H9 (cell line): ENCODE measurements at regions not wholly inside any gene's neighbourhood (a gene's known extent, or its start where the extent isn't known, plus 50 kb on each side); places are given as distances from the start of the nearest gene placed in this dataset.

Experiments
- DNase-seq: peaks from one replicate; pipeline ENCODE4 v3.0.0-alpha.2; 2017
- H2AFZ ChIP-seq: one replicate; pipeline ENCODE4 v1.6.1; 2013; ENCODE audit warnings: mild to moderate bottlenecking, low read length, control low read depth, moderate library complexity
- H2AK5ac ChIP-seq: 2 replicates; pipeline ENCODE4 v1.6.1; 2013; ENCODE audit warnings: low read length, control low read depth, mixed read lengths; ENCODE audit not compliant: insufficient read length
- H2BK120ac ChIP-seq: one replicate; pipeline ENCODE4 v1.6.1; 2013; ENCODE audit warnings: low read depth, mild to moderate bottlenecking, low read length, control low read depth, inconsistent platforms; ENCODE audit not compliant: poor library complexity, severe bottlenecking
- H2BK12ac ChIP-seq: 2 replicates; pipeline ENCODE4 v1.6.1; 2013; ENCODE audit warnings: low read length, control low read depth, mixed read lengths, low read depth; ENCODE audit not compliant: insufficient read length
- H2BK15ac ChIP-seq: 2 replicates; pipeline ENCODE4 v1.6.1; 2013; ENCODE audit warnings: low read depth, low read length, control low read depth
- H2BK20ac ChIP-seq: one replicate; pipeline ENCODE4 v1.6.1; 2013; ENCODE audit warnings: low read depth, mild to moderate bottlenecking, low read length, control low read depth, inconsistent platforms; ENCODE audit not compliant: poor library complexity, severe bottlenecking
- H2BK5ac ChIP-seq: 2 replicates; pipeline ENCODE4 v1.6.1; 2013; ENCODE audit warnings: low read length, control low read depth, mixed read lengths; ENCODE audit not compliant: insufficient read length
- H3K14ac ChIP-seq: 2 replicates; pipeline ENCODE4 v1.6.1; 2013; ENCODE audit warnings: low read length, control low read depth; ENCODE audit not compliant: insufficient read depth
- H3K18ac ChIP-seq: 2 replicates; pipeline ENCODE4 v1.6.1; 2013; ENCODE audit warnings: low read depth, mild to moderate bottlenecking, mixed read lengths, low read length, control low read depth; ENCODE audit not compliant: insufficient read length
- H3K23ac ChIP-seq: 2 replicates; pipeline ENCODE4 v1.6.1; 2013; ENCODE audit warnings: low read length, control low read depth, mixed read lengths, low read depth; ENCODE audit not compliant: insufficient read length
- H3K23me2 ChIP-seq: 2 replicates; pipeline ENCODE4 v1.6.1; 2013; ENCODE audit warnings: low read depth, mild to moderate bottlenecking, mixed read lengths, low read length, control low read depth; ENCODE audit not compliant: insufficient read length, poor library complexity, severe bottlenecking
- H3K27ac ChIP-seq: 2 replicates; pipeline ENCODE4 v1.5.1; 2013; ENCODE audit warnings: low read length, control low read depth, mixed read lengths, low read depth; ENCODE audit not compliant: insufficient read length
- H3K27me3 ChIP-seq: 2 replicates; pipeline ENCODE4 v1.6.1; 2013; ENCODE audit warnings: low read length, control low read depth, inconsistent platforms; ENCODE audit not compliant: insufficient read depth
- H3K4ac ChIP-seq: 2 replicates; pipeline ENCODE4 v1.6.1; 2013; ENCODE audit warnings: low read depth, mild to moderate bottlenecking, control low read depth, inconsistent platforms, low read length, moderate library complexity
- H3K4me1 ChIP-seq: 2 replicates; pipeline ENCODE4 v1.6.1; 2013; ENCODE audit warnings: low read length, control low read depth, inconsistent platforms; ENCODE audit not compliant: insufficient read depth
- H3K4me2 ChIP-seq: 2 replicates; pipeline ENCODE4 v1.6.1; 2013; ENCODE audit warnings: low read length, control low read depth, mixed read lengths; ENCODE audit not compliant: insufficient read length, insufficient read depth
- H3K56ac ChIP-seq: 2 replicates; pipeline ENCODE4 v1.6.1; 2013; ENCODE audit warnings: low read depth, mild to moderate bottlenecking, mixed read lengths, low read length, control low read depth; ENCODE audit not compliant: insufficient read length
- H3K79me1 ChIP-seq: 2 replicates; pipeline ENCODE4 v1.6.1; 2013; ENCODE audit warnings: low read depth, mild to moderate bottlenecking, moderate library complexity, low read length, control low read depth, inconsistent platforms; ENCODE audit not compliant: insufficient read depth, poor library complexity, severe bottlenecking
- H3K79me2 ChIP-seq: 2 replicates; pipeline ENCODE4 v1.6.1; 2013; ENCODE audit warnings: low read length, control low read depth, inconsistent platforms; ENCODE audit not compliant: insufficient read depth
- H3K9ac ChIP-seq: 2 replicates; pipeline ENCODE4 v1.6.1; 2013; ENCODE audit warnings: low read length, control low read depth, mixed read lengths; ENCODE audit not compliant: insufficient read length; ENCODE audit errors: extremely low read depth
- H3K9me3 ChIP-seq: one replicate; pipeline ENCODE4 v1.6.1; 2013; ENCODE audit warnings: low read depth, low read length, inconsistent platforms; ENCODE audit not compliant: control insufficient read depth
- H3T11ph ChIP-seq: one replicate; pipeline ENCODE4 v1.6.1; 2013; ENCODE audit warnings: mild to moderate bottlenecking, low read length, control low read depth, inconsistent platforms
- H4K20me1 ChIP-seq: one replicate; pipeline ENCODE4 v1.6.1; 2013; ENCODE audit not compliant: control insufficient read depth, insufficient read length, insufficient read depth
- H4K5ac ChIP-seq: 2 replicates; pipeline ENCODE4 v1.6.1; 2013; ENCODE audit warnings: low read depth, mild to moderate bottlenecking, mixed read lengths, low read length, control low read depth; ENCODE audit not compliant: insufficient read length
- H4K8ac ChIP-seq: replicated peaks from 2 replicates; pipeline ENCODE4 v1.6.1; 2013; ENCODE audit warnings: low read length, control low read depth, mixed read lengths, low read depth; ENCODE audit not compliant: insufficient read length
- H4K91ac ChIP-seq: 2 replicates; pipeline ENCODE4 v1.6.1; 2013; ENCODE audit warnings: low read depth, mild to moderate bottlenecking, moderate library complexity, mixed read lengths, low read length, control low read depth; ENCODE audit not compliant: insufficient read length
- H3K27ac Mint-ChIP-seq, 3 experiments: 2 replicates in 2 of 3; 3 replicates in 1 of 3; pipeline ENCODE4 v1.8.0; 2020 to 2021; ENCODE audit warnings: mixed read lengths in 3 of 3, mild to moderate bottlenecking in 1 of 3, moderate library complexity in 1 of 3
- H3K27me3 Mint-ChIP-seq: 2 replicates; pipeline ENCODE4 v1.8.0; 2021; ENCODE audit warnings: low read depth, mild to moderate bottlenecking, moderate library complexity, mixed read lengths
- H3K36me3 Mint-ChIP-seq, 3 experiments: 2 replicates in 2 of 3; 3 replicates in 1 of 3; pipeline ENCODE4 v1.8.0; 2020 to 2021; ENCODE audit warnings: low read depth in 3 of 3, mixed read lengths in 3 of 3; ENCODE audit not compliant: insufficient read depth in 1 of 3
- H3K4me1 Mint-ChIP-seq, 2 experiments: 2 replicates each; pipeline ENCODE4 v1.8.0; 2020; ENCODE audit warnings: mixed read lengths in 2 of 2
- H3K4me3 Mint-ChIP-seq, 2 experiments: 2 replicates in 1 of 2; 3 replicates in 1 of 2; pipeline ENCODE4 v1.8.0; 2020 to 2021; ENCODE audit warnings: mild to moderate bottlenecking in 2 of 2, mixed read lengths in 2 of 2, moderate library complexity in 1 of 2
- H3K9me3 Mint-ChIP-seq, 2 experiments: 2 replicates in 1 of 2; 3 replicates in 1 of 2; pipeline ENCODE4 v1.8.0; 2020; ENCODE audit warnings: mild to moderate bottlenecking in 2 of 2, mixed read lengths in 2 of 2, moderate library complexity in 1 of 2
- CTCF ChIP-seq: fragments of 200-600 bp; sonication (generic); conservative IDR thresholded peaks from 3 replicates; pipeline ENCODE4 v1.8.0; 2021; ENCODE audit warnings: antibody characterized with exemption, mild to moderate bottlenecking
- WGBS: extraction: QIAGEN DNeasy Blood & Tissue Kit; methylation state at CpG from one replicate; pipeline ENCODE4 v1.1.7; 2013; ENCODE audit warnings: missing lambda C conversion rate, low lambda C conversion rate, mixed read lengths; ENCODE audit not compliant: insufficient read length; ENCODE audit errors: extremely low coverage; 5-methylcytosine and 5-hydroxymethylcytosine counted together

GRCh38 chr5:141795421-141795820 is 82.8 kb downstream of the PCDH1 start:
- H2AFZ ChIP-seq = no peak overlapping the region
- H3K56ac ChIP-seq = no peak overlapping the region
- Mint-ChIP-seq H3K9me3 (no peaks in the 10 kb centered on the region), H3K4me1 (peaks cover 21 to 30% of the 10 kb centered on the region in 2 experiments), H3K27me3 (peaks cover 2% of the 10 kb centered on the region), H3K36me3 (no peaks in the 10 kb centered on the region), H3K4me3 (no peak overlapping the region), H3K27ac (peak overlapping the region; percentile 63 to 94 (median 77); a peak in 4 of 7 replicates)
- H3K23ac ChIP-seq = no peak overlapping the region
- no peak overlapping the region for H2BK15ac ChIP-seq
- no peak overlapping the region for H2BK20ac ChIP-seq
- no peak overlapping the region for H3K14ac ChIP-seq
- H3K9ac ChIP-seq = no peak overlapping the region
- H4K20me1 ChIP-seq = no peaks in the 10 kb centered on the region
- no peak overlapping the region for H4K8ac ChIP-seq
- H2BK12ac ChIP-seq = no peak overlapping the region
- H3T11ph ChIP-seq = no peak overlapping the region
- H3K4me1 ChIP-seq = 0 out of 2 replicates have a peak, but pooled peaks cover 5% of the 10 kb centered on the region
- no CpG with 5 or more reads among the region's 5 CpGs for WGBS
- no peak for TF ChIP-seq CTCF
- H2AK5ac ChIP-seq = no peak overlapping the region
- no peaks in the 10 kb centered on the region for H3K79me2 ChIP-seq
- H3K18ac ChIP-seq = no peak overlapping the region
- H2BK120ac ChIP-seq = no peak overlapping the region
- H3K27me3 ChIP-seq = no peaks in the 10 kb centered on the region
- no peaks in the 10 kb centered on the region for H3K9me3 ChIP-seq
- H3K79me1 ChIP-seq = no peaks in the 10 kb centered on the region
- H3K23me2 ChIP-seq = no peaks in the 10 kb centered on the region
- H2BK5ac ChIP-seq = no peak overlapping the region
- no peak overlapping the region for H3K4ac ChIP-seq
- H4K5ac ChIP-seq = no peak overlapping the region
- no peak overlapping the region for H3K4me2 ChIP-seq
- H4K91ac ChIP-seq = no peak overlapping the region
- no peak overlapping the region for H3K27ac ChIP-seq
- DNase-seq = no peak
